ENCODE measurements at regions not wholly inside any gene's neighbourhood (a gene's known extent, or its start where the extent isn't known, plus 50 kb on each side); places are given as distances from the start of the nearest gene placed in this dataset.

- Histone ChIP-seq H3K4me1 (peaks cover 0 to 62% (median 35%) of the 10 kb centered on the region in 3 donors), H3K27me3 (no peaks in the 10 kb centered on the region), H3K27ac (peak overlapping the region in 3 of 4 donors; percentile 69 to 90 (median 80)), H3K4me3 (no peak overlapping the region), H3K9me3 (no peaks in the 10 kb centered on the region), H3K36me3 (no peaks in the 10 kb centered on the region)
- ATAC-seq, result peak; percentile 81
- no CpG with 5 or more reads among the region's 32 CpGs for WGBS, 2 donors (ENCODE audit: low coverage in 1 of 2)
- TF ChIP-seq POLR2AphosphoS5 (IDR thresholded peaks at IDR 0.05), result peak; percentile 98
- no peak for TF ChIP-seq EP300 (IDR thresholded peaks at IDR 0.05)
- peak in 1 of 4 experiments; percentile 4 for TF ChIP-seq CTCF (IDR thresholded peaks at IDR 0.05)
These were observed 50.5 kb upstream of the SHISAL1 start for GRCh38 chr22:44363013-44363979.

GRCh38 chr22:44362249-44363012 lies 49.7 kb upstream of the SHISAL1 start:
- Histone ChIP-seq H3K9me3 (no peaks in the 10 kb centered on the region), H3K4me3 (no peak overlapping the region), H3K36me3 (no peaks in the 10 kb centered on the region), H3K27me3 (no peaks in the 10 kb centered on the region), H3K4me1 (peaks cover 0 to 71% (median 39%) of the 10 kb centered on the region in 3 donors), H3K27ac (peak overlapping the region in 3 of 4 donors; percentile 69 to 90 (median 80))
- ATAC-seq, result no peak
- TF ChIP-seq CTCF (IDR thresholded peaks at IDR 0.05) (no peak), EP300 (IDR thresholded peaks at IDR 0.05) (no peak), POLR2A (IDR thresholded peaks at IDR 0.05) (no peak), POLR2AphosphoS5 (IDR thresholded peaks at IDR 0.05) (no peak)
- 77 to 88% methylated on average over 2 to 4 of the region's 8 CpGs for WGBS, 2 donors (ENCODE audit: low coverage in 1 of 2)

Measured in gastroesophageal sphincter (tissue), 4 donors.